ENCODE measurements at regions not wholly inside any gene's neighbourhood (a gene's known extent, or its start where the extent isn't known, plus 50 kb on each side); places are given as distances from the start of the nearest gene placed in this dataset.

DNA sequence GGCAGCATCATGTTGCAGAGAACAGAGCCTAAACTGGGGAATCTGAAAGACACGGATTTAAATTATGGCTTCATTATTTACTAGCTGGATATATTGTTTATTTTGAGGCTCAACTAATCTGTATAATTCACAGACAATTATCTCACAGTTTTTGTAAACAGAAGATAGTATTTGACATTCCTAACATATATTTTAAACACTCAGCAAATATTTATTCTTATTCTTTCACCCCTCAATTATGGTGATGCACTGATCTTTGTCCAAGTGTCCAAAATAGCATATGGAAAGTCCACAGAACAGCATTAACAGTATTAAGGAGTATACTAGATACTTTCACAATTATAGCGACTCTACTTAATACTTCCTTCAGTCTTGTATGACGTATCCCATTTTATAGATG, 257.0 kb downstream of the ADGRG6 start:
- no peak for DNase-seq (ENCODE audit: extremely low read depth in 1 of 2, low read depth in 1 of 2)

DNA sequence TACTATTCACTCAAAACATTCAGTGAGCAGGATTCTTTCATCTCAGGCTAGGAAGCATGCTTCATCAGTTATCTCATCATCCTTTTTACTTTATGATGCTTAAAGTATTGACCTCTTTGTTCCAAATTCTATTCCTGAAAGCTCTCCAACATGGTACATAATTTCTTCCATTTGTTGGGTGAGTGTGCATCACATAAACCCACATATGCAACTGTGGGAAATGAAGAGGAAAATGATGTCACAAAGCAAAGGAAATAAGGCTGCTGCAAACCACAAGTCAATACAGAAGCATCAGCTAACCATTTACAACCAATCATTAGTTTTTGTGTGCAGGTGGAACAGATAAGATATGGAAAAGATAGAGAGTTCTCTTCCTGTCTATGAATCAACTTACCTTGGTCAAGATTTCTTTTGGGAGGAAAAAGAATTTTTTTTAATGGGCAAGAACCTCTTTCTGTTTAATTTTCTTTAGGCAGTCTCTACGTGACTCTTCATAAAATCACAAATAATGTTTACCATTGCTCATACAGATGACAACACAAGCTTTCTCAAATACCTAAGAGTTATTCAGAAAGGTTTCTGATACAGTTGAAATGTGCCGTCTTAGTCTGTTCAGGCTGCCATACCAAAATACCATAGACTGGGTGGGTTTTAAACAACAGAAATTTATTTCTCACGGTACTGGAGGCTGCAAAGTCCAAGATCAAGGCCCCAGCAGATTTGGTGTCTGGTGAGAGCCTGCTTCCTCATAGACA, 259.9 kb downstream of the ADGRG6 start:
- DNase-seq (ENCODE audit: extremely low read depth in 1 of 2, low read depth in 1 of 2) = no peak

DNA sequence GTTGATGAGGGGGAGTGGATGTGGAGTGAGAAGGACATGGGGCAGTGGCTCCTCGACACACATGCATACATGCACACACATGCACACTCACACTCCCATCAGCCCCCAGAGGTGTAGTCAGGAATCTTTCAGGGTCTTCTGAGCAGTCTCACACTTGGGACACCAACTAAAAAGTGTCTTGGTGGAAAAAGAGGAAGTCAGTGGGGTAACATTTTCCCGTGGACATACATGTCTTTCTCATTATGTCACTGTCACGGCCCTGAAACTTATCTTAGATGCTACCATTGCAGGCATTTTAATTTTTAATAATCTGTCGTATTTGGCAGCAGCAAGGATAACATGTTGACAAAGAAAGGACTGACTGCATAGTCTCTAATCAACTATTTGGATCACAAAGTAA, 261.1 kb downstream of the ADGRG6 start:
- no peak for DNase-seq (ENCODE audit: extremely low read depth in 1 of 2, low read depth in 1 of 2)

DNA sequence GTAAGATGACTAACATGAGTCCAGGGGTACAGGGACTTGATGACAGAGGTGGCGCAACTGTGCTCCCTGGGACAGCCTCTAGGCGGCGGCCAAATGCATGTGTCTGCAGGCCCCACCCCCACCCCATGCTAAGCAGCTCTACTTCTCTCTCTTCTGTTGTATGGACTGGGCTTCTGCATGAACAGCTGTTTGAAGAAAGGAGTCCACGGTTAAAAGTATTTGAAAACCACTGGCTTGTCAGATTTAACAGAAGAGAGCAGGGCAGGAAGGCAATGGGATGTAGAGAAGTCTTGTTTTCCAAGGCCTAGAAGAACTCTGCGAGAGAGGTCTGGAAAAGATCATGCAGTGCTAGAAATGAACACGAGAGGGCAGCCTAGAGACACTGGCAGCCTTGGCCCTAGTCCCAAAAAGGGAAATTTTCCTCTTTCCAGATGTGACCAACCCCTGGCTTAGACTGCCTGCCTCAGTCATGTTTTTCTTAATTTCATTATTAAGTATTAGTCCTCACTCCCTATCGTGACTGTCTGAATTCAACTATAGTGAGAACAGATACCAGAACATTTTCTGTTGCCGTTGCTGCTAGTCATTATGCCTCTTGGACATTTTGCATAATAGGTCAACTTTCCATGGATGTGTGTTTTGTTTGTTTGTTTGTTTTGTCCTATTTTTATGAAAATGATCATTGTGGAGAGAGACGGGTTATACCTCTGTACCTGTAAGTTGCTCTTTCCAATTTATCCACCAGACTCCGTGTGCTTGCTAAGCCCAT, 265.0 kb downstream of the ADGRG6 start:
- DNase-seq (ENCODE audit: extremely low read depth in 1 of 2, low read depth in 1 of 2) = peak; percentile 11 to 24

DNA sequence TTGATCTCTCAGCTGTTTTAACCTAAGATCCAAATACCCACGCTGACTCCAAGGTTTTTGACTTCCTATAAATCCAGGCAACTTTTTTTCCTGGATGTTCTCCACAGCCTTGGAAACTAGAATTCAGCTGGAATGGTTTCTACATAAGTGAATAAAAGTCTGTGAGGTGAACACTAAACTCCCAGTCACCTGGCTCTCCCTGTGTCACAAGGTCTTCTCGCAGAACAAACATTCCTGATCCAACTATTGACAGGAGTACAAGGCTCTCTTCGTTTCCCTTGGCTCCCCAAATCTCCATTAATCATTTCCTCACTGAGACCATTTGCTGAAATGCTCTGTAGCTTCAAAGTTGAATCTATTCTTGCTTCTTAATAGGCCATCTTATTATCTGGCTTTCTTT, 265.7 kb downstream of the ADGRG6 start:
- DNase-seq (ENCODE audit: extremely low read depth in 1 of 2, low read depth in 1 of 2) = no peak

DNA sequence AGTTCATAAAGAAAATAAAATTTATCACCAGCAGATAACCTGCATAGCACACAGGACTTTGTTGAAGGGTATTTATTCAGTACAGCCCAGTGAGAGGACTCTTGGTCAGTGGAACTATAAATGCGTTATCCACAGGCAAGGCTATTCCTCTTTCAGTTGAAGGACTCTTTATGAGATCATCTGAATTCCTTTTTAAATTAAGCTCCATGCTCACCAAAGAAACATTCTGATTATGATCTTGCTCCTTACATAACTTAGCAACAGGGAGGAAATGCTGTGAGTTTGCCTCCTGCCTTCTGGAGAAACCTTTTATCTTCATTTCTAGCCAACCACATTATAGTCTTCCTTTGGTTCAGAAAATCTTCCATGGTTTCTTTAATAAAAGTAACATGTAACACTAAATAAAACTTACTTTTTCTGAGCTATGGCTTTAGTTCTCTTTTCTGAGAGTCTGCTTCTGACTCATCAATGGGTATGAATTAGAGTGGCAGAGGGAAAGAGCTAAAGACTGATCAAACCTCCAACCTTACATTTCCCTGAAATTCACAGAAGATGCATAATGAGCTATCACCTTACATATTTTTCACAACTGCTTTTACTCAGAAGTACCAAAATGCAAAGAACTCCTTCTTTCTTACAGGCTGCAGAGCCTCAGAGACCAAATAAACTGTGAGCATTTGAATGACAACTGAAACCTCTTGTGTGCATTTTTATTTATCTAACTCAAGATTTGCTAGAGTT, 267.2 kb downstream of the ADGRG6 start:
- no peak for DNase-seq (ENCODE audit: extremely low read depth in 1 of 2, low read depth in 1 of 2)

DNA sequence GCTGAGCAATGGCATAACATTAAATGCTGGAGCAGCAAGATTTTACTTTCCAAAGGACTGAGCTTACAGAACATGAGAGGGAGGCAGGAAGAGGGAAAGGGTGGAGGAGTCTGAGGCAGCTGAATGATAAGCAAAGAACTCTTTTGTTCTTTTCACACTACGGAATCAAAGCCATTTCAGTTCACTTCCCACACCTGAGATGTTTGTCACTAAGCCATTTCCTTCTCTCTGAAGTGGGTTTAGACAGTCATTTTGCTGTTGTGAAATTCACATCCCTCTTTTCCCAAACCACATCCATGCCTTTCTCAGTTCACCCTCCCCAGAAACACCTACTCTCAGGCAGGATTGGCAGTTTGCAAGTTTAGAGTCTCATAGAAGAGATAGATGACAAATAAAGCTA, 267.9 kb downstream of the ADGRG6 start:
- no peak for DNase-seq (ENCODE audit: extremely low read depth in 1 of 2, low read depth in 1 of 2)

DNA sequence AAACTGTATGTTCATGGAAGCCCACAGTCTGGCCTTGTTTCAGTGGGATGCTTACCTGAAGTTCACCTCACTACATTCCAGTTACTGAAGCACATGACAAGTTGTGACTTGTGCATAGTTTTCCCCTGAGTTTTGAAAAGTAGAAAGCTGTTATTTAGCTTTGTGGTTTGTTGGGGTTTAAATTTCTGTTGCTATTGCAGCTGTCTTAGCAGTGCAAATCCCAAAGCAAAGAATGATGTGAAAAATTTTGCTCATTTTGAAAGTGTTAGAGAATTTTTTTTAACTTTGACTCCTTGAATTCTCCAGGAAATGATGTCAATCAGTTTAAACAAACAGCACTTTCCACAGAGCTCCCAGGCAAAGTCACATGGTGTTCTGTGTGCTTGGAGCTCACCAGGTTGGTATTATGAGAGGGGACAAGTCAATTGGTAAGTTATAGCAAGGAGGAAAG, 268.4 kb downstream of the ADGRG6 start:
- no peak for DNase-seq (ENCODE audit: extremely low read depth in 1 of 2, low read depth in 1 of 2)

DNA sequence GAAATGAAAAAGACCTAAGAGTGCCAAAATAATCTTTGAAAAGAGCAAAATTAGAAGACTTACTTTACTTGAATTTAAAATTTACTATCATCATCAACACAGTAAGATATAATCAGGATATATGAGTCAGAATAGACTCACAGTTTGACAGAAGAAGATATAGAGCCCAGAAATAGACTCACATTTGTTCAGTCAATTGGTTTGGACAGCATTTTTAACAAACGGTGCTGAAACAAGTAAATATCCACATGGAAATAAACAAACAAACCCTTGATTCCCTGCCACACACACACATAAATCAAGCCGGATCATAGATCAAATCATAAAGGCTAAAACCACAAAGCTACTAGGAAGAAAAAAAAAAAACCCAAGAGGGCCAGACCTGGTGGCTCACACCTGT, 291.1 kb downstream of the ADGRG6 start:
- DNase-seq (ENCODE audit: extremely low read depth in 1 of 2, low read depth in 1 of 2) = no peak

DNA sequence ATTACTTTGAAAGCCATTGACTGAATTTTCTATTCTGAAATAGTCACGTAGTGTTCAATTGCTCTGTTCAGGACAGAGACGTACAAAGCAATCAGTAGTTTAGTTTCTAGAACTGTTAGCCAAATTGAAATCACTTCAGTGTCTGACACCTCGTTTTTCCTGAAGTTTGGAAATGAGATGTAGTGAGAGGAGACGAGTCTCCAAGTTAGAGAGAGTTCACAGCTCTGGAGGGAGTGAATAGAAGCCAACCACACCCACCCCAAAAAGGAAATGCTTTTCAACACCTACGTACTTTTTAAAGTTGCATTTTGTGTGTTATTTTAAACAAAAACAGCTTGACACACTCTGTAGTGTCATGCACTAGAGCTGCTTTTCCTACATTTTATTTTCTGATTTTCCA, 296.0 kb downstream of the ADGRG6 start:
- no peak for DNase-seq (ENCODE audit: extremely low read depth in 1 of 2, low read depth in 1 of 2)

DNA sequence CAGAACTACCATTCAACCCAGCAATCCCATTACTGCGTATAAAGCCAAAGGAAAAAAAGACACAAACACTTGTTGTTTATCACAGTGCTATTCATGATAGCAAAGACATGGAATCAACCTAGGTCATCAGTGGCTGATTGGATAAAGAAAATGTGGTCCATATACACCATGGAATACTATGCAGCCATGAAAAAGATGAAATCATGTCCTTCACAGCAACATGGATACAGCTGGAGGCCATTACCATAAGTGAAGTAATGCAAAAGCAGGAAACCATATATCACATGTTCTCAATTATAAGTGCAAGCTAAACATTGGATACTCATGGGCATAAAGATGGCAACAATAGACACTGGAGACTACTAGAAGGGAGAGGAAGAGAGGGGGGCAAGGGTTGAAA, 299.6 kb downstream of the ADGRG6 start:
- DNase-seq (ENCODE audit: extremely low read depth in 1 of 2, low read depth in 1 of 2) = no peak

DNA sequence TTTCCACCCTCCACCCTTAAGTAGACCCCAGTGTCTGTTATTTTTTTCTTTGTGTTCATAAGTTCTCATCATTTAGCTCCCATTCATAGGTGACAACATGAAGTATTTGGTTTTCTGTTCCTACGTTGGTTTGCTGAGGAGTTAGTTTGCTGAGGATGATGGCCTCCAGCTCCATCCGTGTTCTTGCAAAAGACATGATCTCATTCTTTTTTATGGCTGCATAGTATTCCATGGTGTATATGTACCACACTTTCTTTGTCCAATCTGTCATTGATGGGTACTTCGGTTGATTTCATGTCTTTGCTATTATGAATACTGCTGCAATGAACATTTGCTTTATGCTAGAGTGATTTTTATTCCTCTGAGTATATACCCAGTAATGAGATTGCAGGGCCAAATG, 301.2 kb downstream of the ADGRG6 start:
- DNase-seq (ENCODE audit: extremely low read depth in 1 of 2, low read depth in 1 of 2) = no peak

DNA sequence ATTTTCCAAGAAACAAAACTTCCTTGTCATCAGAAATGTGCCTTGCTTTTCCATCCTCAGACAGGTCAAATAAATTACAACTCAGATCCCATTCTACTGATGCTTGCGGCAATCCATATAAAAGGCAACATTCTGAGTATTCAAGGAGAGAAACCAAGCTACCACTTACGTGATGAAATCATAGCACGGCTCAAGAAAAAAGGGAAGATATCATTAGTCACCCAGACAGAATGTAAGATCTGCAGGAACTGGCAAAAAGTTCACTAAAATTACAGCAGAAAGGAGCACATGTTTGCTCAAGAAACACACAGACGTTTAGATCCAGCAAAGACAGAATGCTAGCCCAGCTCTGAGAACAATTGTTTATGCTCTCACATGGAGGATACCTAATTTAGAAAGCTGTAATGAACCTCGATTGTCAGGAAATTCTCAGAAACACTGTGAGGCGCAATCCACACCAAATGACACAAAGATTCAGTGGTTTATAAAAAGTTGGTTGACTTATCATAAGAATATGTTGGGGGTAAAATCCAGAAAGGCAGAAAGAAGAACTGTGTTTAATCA, 304.2 kb downstream of the ADGRG6 start:
- DNase-seq (ENCODE audit: extremely low read depth in 1 of 2, low read depth in 1 of 2) = no peak

DNA sequence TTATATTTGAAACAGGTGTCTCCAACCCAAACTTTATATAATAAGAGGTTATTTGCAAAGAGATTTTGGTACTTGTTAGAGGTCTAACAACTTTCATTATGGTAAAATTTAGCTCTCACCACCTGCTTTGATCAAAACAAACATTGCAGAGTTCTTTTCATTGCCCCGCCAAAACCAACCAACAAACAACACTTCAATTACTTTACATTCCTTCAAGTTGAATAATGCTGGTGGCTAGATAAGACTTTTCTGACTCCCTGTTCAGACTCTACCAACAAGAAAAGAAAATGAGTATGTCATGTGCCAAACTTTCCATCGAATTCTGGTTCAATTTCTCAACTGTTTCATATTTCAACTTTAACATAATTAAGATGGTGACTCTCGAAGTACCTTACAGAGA, 311.1 kb downstream of the ADGRG6 start:
- no peak for DNase-seq (ENCODE audit: extremely low read depth in 1 of 2, low read depth in 1 of 2)

DNA sequence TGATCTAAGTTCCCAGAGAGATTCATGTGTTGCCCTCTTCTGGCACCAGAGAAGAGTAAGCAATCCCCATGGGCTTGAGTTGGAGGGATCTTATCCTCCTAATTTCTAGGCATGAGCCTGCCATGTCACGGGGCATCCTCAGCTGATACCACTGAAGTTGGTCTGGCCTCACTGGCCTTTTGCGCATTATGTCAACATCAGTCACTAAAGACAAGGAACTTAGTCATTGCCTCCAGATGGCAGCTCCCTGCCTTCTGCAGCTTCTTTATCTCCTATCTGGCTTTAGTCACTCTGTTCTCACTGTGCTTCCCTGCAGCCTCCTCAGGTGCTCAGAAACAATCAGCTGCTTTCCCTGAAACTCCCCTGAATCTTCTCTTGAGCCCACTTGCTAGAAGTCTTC, 312.2 kb downstream of the ADGRG6 start:
- no peak for DNase-seq (ENCODE audit: extremely low read depth in 1 of 2, low read depth in 1 of 2)

DNA sequence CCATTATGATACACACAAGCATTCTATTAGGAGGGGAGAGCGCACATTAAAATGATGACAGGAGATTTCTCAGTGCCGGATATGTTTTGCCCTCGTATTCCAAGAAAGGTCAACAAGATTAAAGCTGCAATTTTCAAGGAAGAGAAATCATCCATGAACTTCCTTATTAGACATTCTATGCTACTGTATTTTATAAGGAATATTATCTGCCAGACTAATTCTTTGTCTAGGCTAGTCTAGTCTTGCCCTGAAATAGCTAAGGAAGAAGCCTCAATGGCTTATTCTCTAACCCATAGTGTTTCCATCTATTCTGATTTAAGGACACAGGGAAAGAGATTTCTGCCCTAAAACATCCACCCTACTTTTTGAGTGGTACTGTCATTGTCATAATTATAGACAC, 315.4 kb downstream of the ADGRG6 start:
- no peak for DNase-seq (ENCODE audit: extremely low read depth in 1 of 2, low read depth in 1 of 2)

DNA sequence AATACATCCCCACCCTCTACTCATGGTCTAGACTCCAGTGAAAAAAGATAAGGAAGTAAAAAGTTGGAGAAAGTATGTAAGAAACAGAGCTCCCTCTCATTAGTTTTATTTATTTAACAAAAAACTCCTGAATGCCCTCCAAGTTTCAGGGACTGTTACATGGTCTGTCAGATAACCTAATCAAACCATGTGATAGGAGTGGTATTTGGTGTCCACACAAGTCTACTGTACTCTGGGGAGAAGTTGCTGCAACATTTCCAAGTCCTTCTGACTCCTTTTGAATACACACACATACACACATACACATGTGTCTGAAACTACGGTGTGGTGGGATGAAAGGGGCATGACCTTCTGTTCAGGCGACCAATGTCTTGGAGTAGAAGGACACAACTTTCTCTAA, 320.0 kb downstream of the ADGRG6 start:
- DNase-seq (ENCODE audit: extremely low read depth in 1 of 2, low read depth in 1 of 2) = no peak

DNA sequence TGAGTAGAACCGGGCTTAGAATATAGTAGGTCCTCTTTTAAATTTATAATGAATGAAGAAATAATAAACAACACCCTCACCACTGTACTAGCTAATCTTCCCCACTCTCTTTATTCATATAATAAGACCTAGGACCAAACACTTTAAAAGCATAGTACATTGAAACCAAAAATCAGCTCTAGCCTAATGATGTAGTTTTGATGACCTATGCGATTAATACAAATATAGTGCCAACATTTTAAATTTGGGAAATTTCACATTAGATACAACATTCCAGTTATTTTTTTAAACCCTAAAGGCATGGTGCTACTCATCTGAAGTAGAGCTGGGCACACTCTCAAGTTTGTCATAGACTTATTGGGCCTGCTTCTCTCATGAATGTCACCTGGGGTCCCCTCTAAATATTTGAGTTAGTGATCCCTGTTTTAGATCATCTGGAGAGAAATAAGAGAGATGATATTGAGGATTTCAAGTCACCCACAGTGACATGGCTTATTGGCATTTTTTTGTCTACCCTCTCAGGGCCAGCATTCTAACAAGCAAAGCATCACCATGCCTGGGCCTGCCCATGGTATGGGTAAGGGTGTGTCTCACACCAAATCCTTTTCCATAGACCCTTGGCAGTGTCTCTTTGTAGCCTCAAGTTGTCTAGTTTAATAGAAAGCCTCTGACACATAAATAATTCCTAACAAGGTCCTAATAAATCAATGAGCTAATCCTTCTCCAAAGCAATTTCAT, 319.8 kb downstream of the HIVEP2 start:
- no peak for DNase-seq (ENCODE audit: extremely low read depth in 1 of 2, low read depth in 1 of 2)

DNA sequence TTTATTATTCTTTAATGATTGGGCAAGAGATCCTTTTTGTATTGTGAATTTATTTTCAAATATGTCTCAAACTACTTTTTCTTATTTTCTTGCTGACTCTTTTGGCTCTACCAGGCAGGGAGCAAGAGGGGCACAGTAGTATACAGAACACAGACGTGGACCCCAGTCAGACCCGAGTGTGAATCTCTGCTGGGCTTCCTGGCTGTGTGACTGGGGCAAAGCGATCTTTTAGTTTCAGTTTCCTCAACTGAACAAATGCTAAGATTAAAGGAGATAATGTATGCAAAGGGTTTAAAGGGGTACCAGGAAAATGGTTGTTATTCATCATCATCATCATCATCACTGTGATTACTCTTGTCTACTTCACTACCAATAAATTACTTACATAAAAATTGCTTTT, 317.5 kb downstream of the HIVEP2 start:
- no peak for DNase-seq (ENCODE audit: extremely low read depth in 1 of 2, low read depth in 1 of 2)

DNA sequence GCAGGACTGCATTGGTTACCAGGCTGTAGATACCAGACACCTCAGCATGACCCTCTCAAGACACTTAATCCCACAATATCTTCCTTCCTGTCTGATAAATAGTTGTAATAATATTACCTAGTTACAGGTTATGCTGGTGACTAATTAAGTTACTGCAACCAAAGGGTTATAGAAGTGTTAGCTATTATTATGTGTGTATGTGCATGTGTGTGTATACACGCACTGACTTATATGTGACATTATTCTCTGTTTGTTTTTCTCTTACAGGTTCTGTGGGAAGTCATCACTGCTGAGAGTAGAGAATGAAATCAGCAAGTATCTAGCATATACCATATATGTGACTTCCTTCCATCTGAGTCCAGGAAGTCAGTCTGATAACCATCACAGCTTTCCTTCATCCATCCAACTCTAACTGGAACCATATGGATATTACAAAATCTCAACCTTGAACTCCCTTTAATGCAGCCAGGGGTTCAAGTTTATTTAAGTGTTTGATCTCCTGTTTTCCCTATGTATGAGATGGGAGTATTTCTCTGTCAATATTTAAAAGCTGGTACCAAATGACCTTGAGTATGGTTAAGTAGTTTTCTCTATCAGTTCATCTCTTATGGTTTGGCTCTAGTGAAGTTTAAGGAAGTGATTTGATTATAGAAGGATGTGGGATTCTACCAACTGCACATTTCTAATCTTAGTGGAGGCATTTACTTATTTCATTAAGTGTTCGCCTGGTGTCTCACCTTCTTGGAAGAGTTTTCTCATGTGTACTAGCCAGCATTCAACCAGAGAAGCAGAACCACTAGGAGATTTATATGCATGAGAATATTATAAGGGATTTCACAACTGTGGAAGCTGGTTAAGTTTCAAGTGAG, 313.2 kb downstream of the HIVEP2 start:
- no peak for DNase-seq (ENCODE audit: extremely low read depth in 1 of 2, low read depth in 1 of 2)
